Neural progenitor cell (in vitro differentiated cells): ENCODE measurements at regions not wholly inside any gene's neighbourhood (a gene's known extent, or its start where the extent isn't known, plus 50 kb on each side); places are given as distances from the start of the nearest gene placed in this dataset.

Experiments used
- EZH2 ChIP-seq: fragments of 200-600 bp; sonication (generic); IDR thresholded peaks from 2 replicates; pipeline ENCODE4 v1.6.1; 2017; ENCODE audit warnings: antibody characterized with exemption, mild to moderate bottlenecking, moderate library complexity
- EZH2phosphoT487 ChIP-seq: fragments of 200-600 bp; sonication (generic); IDR thresholded peaks from 2 replicates; pipeline ENCODE4 v1.6.1; 2017; ENCODE audit warnings: antibody characterized with exemption
- TF ChIP-seq, protein P1 (sequence below): fragments of 200-600 bp; sonication (generic); IDR thresholded peaks from 2 replicates; pipeline ENCODE4 v1.5.1; 2017; ENCODE audit warnings: antibody characterized with exemption, mild to moderate bottlenecking

DNA sequence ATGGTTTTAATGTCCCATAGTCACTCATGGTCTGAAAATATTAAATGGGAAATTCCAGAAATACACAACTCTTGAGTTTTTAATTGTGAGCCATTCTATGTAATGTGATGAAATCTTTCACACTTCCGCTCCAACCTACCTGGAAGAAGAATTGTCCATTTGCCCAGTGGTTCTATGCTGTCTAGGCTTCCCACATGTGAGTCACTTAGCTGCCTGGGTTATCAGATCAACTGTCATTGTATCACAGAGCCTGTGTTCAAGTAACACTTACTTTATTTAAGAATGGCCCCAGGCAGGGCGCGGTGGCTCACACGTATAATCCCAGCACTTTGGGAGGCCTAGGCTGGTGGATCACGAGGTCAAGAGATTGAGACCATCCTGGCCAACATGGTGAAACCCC, 1450.5 kb downstream of the EFNB2 start:
- TF ChIP-seq, protein P1, sequence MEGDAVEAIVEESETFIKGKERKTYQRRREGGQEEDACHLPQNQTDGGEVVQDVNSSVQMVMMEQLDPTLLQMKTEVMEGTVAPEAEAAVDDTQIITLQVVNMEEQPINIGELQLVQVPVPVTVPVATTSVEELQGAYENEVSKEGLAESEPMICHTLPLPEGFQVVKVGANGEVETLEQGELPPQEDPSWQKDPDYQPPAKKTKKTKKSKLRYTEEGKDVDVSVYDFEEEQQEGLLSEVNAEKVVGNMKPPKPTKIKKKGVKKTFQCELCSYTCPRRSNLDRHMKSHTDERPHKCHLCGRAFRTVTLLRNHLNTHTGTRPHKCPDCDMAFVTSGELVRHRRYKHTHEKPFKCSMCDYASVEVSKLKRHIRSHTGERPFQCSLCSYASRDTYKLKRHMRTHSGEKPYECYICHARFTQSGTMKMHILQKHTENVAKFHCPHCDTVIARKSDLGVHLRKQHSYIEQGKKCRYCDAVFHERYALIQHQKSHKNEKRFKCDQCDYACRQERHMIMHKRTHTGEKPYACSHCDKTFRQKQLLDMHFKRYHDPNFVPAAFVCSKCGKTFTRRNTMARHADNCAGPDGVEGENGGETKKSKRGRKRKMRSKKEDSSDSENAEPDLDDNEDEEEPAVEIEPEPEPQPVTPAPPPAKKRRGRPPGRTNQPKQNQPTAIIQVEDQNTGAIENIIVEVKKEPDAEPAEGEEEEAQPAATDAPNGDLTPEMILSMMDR: no peak
- TF ChIP-seq EZH2phosphoT487 (no peak), EZH2 (no peak)
